ENCODE measurements at regions not wholly inside any gene's neighbourhood (a gene's known extent, or its start where the extent isn't known, plus 50 kb on each side); places are given as distances from the start of the nearest gene placed in this dataset.

DNA sequence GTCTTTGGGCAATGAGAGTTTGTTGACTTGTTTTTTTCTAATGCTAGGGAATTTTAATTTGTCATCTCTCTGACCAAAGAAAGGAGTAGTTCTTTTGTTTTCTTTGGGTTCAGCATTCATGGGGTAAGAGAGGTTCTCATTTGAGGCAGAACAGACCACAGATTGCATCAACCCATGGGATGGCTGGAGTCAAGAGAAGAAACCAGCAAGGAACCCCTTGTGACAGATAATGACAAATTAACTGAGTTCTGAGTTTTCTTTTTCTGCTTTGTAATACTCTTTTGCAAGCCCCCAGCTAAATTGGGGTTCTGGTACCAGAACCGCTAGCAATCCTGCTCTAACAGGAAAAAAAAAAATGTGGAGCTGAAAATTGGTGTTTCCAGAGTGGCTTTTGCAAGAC, 864.1 kb downstream of the DIAPH3 start:
- TF ChIP-seq, protein P1, sequence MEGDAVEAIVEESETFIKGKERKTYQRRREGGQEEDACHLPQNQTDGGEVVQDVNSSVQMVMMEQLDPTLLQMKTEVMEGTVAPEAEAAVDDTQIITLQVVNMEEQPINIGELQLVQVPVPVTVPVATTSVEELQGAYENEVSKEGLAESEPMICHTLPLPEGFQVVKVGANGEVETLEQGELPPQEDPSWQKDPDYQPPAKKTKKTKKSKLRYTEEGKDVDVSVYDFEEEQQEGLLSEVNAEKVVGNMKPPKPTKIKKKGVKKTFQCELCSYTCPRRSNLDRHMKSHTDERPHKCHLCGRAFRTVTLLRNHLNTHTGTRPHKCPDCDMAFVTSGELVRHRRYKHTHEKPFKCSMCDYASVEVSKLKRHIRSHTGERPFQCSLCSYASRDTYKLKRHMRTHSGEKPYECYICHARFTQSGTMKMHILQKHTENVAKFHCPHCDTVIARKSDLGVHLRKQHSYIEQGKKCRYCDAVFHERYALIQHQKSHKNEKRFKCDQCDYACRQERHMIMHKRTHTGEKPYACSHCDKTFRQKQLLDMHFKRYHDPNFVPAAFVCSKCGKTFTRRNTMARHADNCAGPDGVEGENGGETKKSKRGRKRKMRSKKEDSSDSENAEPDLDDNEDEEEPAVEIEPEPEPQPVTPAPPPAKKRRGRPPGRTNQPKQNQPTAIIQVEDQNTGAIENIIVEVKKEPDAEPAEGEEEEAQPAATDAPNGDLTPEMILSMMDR (conservative IDR thresholded peaks at IDR 0.05; ENCODE audit: low read depth in 2 of 2), result no peak
- TF ChIP-seq, protein P2, sequence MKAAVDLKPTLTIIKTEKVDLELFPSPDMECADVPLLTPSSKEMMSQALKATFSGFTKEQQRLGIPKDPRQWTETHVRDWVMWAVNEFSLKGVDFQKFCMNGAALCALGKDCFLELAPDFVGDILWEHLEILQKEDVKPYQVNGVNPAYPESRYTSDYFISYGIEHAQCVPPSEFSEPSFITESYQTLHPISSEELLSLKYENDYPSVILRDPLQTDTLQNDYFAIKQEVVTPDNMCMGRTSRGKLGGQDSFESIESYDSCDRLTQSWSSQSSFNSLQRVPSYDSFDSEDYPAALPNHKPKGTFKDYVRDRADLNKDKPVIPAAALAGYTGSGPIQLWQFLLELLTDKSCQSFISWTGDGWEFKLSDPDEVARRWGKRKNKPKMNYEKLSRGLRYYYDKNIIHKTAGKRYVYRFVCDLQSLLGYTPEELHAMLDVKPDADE (IDR thresholded peaks at IDR 0.05), result no peak

Data from GM23338 (cell line).